ENCODE measurements at regions not wholly inside any gene's neighbourhood (a gene's known extent, or its start where the extent isn't known, plus 50 kb on each side); places are given as distances from the start of the nearest gene placed in this dataset.
"Not testable (repeated sequence)": the region's sequence is repeated elsewhere in the genome, so short reads cannot be mapped to it uniquely, and the experiment has no call there.

DNA sequence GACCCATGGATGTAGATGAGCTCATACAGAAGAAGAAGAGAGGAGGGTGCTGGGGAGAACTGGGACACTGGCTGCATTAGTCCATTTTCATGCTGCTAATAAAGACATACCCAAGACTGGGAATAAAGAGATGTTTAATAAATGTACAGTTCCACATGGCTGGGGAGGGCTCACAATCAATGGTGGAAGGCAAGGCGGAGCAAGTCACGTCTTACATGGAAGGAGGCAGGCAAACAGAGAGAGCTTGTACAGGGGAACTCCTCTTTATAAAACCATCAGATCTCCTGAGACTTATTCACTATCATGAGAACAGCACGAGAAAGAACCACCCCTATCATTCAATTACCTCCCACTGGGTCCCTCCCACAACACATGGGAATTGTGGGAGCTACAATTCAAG lies 625.5 kb downstream of the MATN1 start:
- not testable (repeated sequence) for TF ChIP-seq POLR2A (IDR thresholded peaks at IDR 0.05; ENCODE audit: low read depth, low read length); POLR2AphosphoS5 (IDR thresholded peaks at IDR 0.05; ENCODE audit: low read depth, low read length); TAF1 (IDR thresholded peaks at IDR 0.05; ENCODE audit: borderline replicate concordance, low read depth, low read length)
